ENCODE measurements at regions not wholly inside any gene's neighbourhood (a gene's known extent, or its start where the extent isn't known, plus 50 kb on each side); places are given as distances from the start of the nearest gene placed in this dataset.

DNA sequence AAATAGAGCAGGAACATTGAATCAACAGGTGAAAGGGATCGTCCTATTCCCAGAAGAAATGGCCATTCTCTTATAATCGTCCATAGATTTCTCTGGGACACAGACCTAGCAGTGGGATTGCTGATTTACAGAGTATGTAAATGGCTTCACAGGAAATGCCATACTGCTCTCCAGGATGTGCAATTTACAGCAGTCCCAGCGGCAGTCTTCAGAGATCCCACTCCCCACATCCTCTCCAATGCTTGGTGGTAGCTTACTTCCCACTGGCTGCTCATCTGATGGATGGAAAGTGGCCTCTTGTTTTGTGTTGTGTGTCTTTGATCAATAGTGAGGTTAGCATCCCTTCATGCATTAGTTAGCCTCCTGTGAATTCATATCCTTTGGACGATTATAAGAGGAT is 58.1 kb upstream of the PRMT8 start:
- CTCF ChIA-PET, result interaction anchor here (1.4 kb wide), 1 partner anchor 33 kb away, joined by 3 read pairs; no protein-coding TSS in a partner anchor
- no peak for DNase-seq (ENCODE audit: extremely low spot score)
- POLR2A ChIA-PET, result no interaction called here
- no peak for TF ChIP-seq CTCF (IDR thresholded peaks at IDR 0.05; ENCODE audit: control extremely low read depth, extremely low read depth, low read depth, missing control alignments)

DNA sequence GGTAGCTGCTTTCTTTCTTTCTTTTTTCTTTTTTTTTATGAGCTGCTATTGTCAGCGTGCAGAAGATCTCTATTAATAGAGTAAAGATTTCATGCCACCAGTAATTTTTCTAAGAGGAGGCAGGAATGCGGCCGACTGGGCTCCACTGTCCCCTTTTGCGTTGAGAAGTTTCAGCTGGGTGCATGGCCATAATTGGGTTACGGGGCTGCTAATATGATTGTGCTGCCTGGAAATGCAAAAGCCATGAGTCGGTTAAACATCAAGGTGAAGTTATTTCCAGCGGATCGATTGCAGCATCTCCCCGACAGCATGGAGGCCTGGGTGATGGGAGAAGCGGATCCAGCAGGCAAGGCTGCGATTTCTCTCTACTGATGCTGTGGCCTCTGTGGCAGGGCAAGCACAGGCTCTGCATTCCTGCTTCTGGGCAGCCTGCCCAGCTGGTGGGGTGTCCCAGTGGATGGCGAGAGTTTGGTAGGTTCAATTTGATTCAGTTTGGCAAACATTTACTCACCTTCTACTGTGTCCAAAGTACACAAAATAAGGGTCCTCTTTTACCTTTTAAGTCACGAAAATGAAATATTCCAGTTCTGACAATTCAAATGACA is 54.4 kb upstream of the PRMT8 start:
- CTCF ChIA-PET, result interaction anchor here (1.0 kb wide), 1 partner anchor 65 kb away, joined by 3 read pairs; no protein-coding TSS in a partner anchor
- POLR2A ChIA-PET, result no interaction called here
- TF ChIP-seq CTCF (IDR thresholded peaks at IDR 0.05; ENCODE audit: control extremely low read depth, extremely low read depth, low read depth, missing control alignments), result no peak
- no peak for DNase-seq (ENCODE audit: extremely low spot score)

DNA sequence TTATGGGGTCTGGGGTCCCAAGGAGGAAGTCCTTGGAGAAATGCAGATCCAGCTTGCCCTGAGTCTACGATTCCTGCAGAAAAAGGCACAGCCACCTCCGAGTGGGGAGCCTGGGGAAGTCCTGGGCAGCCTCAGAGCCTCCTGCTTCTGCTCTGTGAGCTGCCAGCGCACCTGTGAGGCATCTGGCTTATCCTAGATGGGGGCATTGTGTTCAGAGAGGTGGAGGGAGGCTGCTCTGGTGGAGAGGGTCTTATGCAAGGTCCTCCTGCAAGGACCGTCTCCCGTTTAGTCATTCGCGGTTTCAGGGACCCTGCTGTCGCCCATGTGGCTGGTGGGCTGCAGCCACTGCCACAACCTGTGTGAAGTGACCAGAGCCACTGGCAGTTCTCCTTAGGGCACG is 53.0 kb upstream of the PRMT8 start:
- CTCF ChIA-PET, result no interaction called here

GRCh38 chr12:3438401-3438800 is 52.6 kb upstream of the PRMT8 start:
- POLR2A ChIA-PET, result no interaction called here
- DNase-seq (ENCODE audit: extremely low spot score), result no peak
- TF ChIP-seq CTCF (IDR thresholded peaks at IDR 0.05; ENCODE audit: control extremely low read depth, extremely low read depth, low read depth, missing control alignments), result no peak
- CTCF ChIA-PET, result no interaction called here

More for the DNA sequence above, 53.0 kb upstream of the PRMT8 start:
- no peak for DNase-seq (ENCODE audit: extremely low spot score)
- POLR2A ChIA-PET, result no interaction called here
- TF ChIP-seq CTCF (IDR thresholded peaks at IDR 0.05; ENCODE audit: control extremely low read depth, extremely low read depth, low read depth, missing control alignments), result no peak

Measured in GM10248 (cell line).